Transverse colon (tissue), 3 donors: ENCODE measurements at regions not wholly inside any gene's neighbourhood (a gene's known extent, or its start where the extent isn't known, plus 50 kb on each side); places are given as distances from the start of the nearest gene placed in this dataset.

Experiments used
- CTCF ChIP-seq, 5 experiments: fragments of 200-600 bp in 3 of 5; fragments of 450-650 bp in 2 of 5; sonication (generic) in 3 of 5; IDR thresholded peaks; 1 replicate in 2 of 5; 2 replicates in 3 of 5; pipeline ENCODE4 v1.5.1; 2016 to 2017; ENCODE audit warnings: antibody characterized with exemption in 5 of 5, inconsistent platforms in 3 of 5, mild to moderate bottlenecking in 2 of 5, moderate library complexity in 1 of 5
- EP300 ChIP-seq: sonication (generic); formaldehyde crosslinking; IDR thresholded peaks from one replicate; pipeline ENCODE4 v1.6.1; 2017; ENCODE audit warnings: antibody characterized with exemption, low read depth
- POLR2A ChIP-seq: fragments of 450-650 bp; IDR thresholded peaks from one replicate; pipeline ENCODE4 v1.6.1; 2016; ENCODE audit warnings: antibody characterized with exemption, mild to moderate bottlenecking, moderate library complexity

GRCh38 chr19:28855216-28855615, 357.7 kb downstream of the UQCRFS1 start:
- no peak for TF ChIP-seq CTCF (IDR thresholded peaks at IDR 0.05)
- no peak for TF ChIP-seq EP300
- no peak for TF ChIP-seq POLR2A
